Nephron (organoid): ENCODE measurements at regions not wholly inside any gene's neighbourhood (a gene's known extent, or its start where the extent isn't known, plus 50 kb on each side); places are given as distances from the start of the nearest gene placed in this dataset.

ENCODE experiments used
- H3K27ac Mint-ChIP-seq, 3 experiments: 2 replicates each; pipeline ENCODE4 v1.8.0; 2020; ENCODE audit warnings: mixed read lengths in 3 of 3, mild to moderate bottlenecking in 2 of 3, moderate library complexity in 1 of 3
- H3K27me3 Mint-ChIP-seq: 2 replicates; pipeline ENCODE4 v1.8.0; 2021; ENCODE audit warnings: low read depth, mild to moderate bottlenecking, moderate library complexity, mixed read lengths
- H3K36me3 Mint-ChIP-seq: 2 replicates; pipeline ENCODE4 v1.8.0; 2020; ENCODE audit warnings: low read depth, mixed read lengths
- H3K4me1 Mint-ChIP-seq: 2 replicates; pipeline ENCODE4 v1.8.0; 2020; ENCODE audit warnings: mixed read lengths
- H3K4me3 Mint-ChIP-seq, 3 experiments: 2 replicates each; pipeline ENCODE4 v1.8.0; 2020; ENCODE audit warnings: mild to moderate bottlenecking in 3 of 3, mixed read lengths in 3 of 3, moderate library complexity in 2 of 3
- H3K9me3 Mint-ChIP-seq: 2 replicates; pipeline ENCODE4 v1.8.0; 2020; ENCODE audit warnings: mixed read lengths
- CTCF ChIP-seq, 3 experiments: fragments of 200-600 bp; sonication (generic); IDR thresholded peaks; one replicate each; pipeline ENCODE4 v1.5.0; 2021; ENCODE audit warnings: antibody characterized with exemption in 3 of 3; ENCODE audit not compliant: unreplicated experiment in 3 of 3

GRCh38 chr1:222331340-222331739 lies 216.6 kb downstream of the HHIPL2 start:
- Mint-ChIP-seq H3K9me3 (no peaks in the 10 kb centered on the region), H3K36me3 (no peaks in the 10 kb centered on the region), H3K27ac (no peak overlapping the region), H3K4me3 (no peak overlapping the region), H3K4me1 (no peaks in the 10 kb centered on the region), H3K27me3 (no peaks in the 10 kb centered on the region)
- TF ChIP-seq CTCF (IDR thresholded peaks at IDR 0.05; ENCODE audit: unreplicated experiment in 3 of 3) = no peak

- H3K9me3 Mint-ChIP-seq = no peaks in the 10 kb centered on the region
- H3K4me1 Mint-ChIP-seq = no peaks in the 10 kb centered on the region
- H3K27me3 Mint-ChIP-seq = no peaks in the 10 kb centered on the region
- no peak for TF ChIP-seq CTCF (IDR thresholded peaks at IDR 0.05; ENCODE audit: unreplicated experiment in 3 of 3)
- H3K36me3 Mint-ChIP-seq = no peaks in the 10 kb centered on the region
- H3K27ac Mint-ChIP-seq = no peak overlapping the region
- H3K4me3 Mint-ChIP-seq = no peak overlapping the region
Observed at GRCh38 chr1:222329493-222330045, 218.3 kb downstream of the HHIPL2 start.

- H3K4me1 Mint-ChIP-seq = no peaks in the 10 kb centered on the region
- no peaks in the 10 kb centered on the region for H3K27me3 Mint-ChIP-seq
- no peaks in the 10 kb centered on the region for H3K36me3 Mint-ChIP-seq
- no peak for TF ChIP-seq CTCF (IDR thresholded peaks at IDR 0.05; ENCODE audit: unreplicated experiment in 3 of 3)
- H3K4me3 Mint-ChIP-seq = no peak overlapping the region
- no peaks in the 10 kb centered on the region for H3K9me3 Mint-ChIP-seq
- no peak overlapping the region for H3K27ac Mint-ChIP-seq
Observed at GRCh38 chr1:222326710-222327036, 221.2 kb downstream of the HHIPL2 start.

GRCh38 chr1:222326006-222326709 lies 221.7 kb downstream of the HHIPL2 start:
- no peaks in the 10 kb centered on the region for H3K9me3 Mint-ChIP-seq
- no peaks in the 10 kb centered on the region for H3K36me3 Mint-ChIP-seq
- H3K27ac Mint-ChIP-seq = no peak overlapping the region
- H3K4me1 Mint-ChIP-seq = no peaks in the 10 kb centered on the region
- no peaks in the 10 kb centered on the region for H3K27me3 Mint-ChIP-seq
- no peak overlapping the region for H3K4me3 Mint-ChIP-seq
- no peak for TF ChIP-seq CTCF (IDR thresholded peaks at IDR 0.05; ENCODE audit: unreplicated experiment in 3 of 3)

GRCh38 chr1:222325506-222325905 lies 222.4 kb downstream of the HHIPL2 start:
- TF ChIP-seq CTCF (IDR thresholded peaks at IDR 0.05; ENCODE audit: unreplicated experiment in 3 of 3) = no peak
- no peaks in the 10 kb centered on the region for H3K27me3 Mint-ChIP-seq
- no peaks in the 10 kb centered on the region for H3K9me3 Mint-ChIP-seq

GRCh38 chr1:222314839-222315238 lies 233.1 kb downstream of the HHIPL2 start:
- H3K4me3 Mint-ChIP-seq = no peak overlapping the region
- no peak for TF ChIP-seq CTCF (IDR thresholded peaks at IDR 0.05; ENCODE audit: unreplicated experiment in 3 of 3)

More at GRCh38 chr1:222325506-222325905, 222.4 kb downstream of the HHIPL2 start:
- H3K36me3 Mint-ChIP-seq = no peaks in the 10 kb centered on the region
- no peaks in the 10 kb centered on the region for H3K4me1 Mint-ChIP-seq
- H3K27ac Mint-ChIP-seq = no peak overlapping the region
- H3K4me3 Mint-ChIP-seq = no peak overlapping the region

More at GRCh38 chr1:222314839-222315238, 233.1 kb downstream of the HHIPL2 start:
- Mint-ChIP-seq H3K27me3 (peaks cover 5% of the 10 kb centered on the region), H3K9me3 (no peaks in the 10 kb centered on the region), H3K4me1 (peaks cover 17% of the 10 kb centered on the region), H3K27ac (no peak overlapping the region), H3K36me3 (no peaks in the 10 kb centered on the region)
